DMS153 treated with DMSO at 0.1 percent for 48 hours (cell line): ENCODE measurements at regions not wholly inside any gene's neighbourhood (a gene's known extent, or its start where the extent isn't known, plus 50 kb on each side); places are given as distances from the start of the nearest gene placed in this dataset.
A peak's percentile ranks its signal among the peaks of the same experiment; 100 is the strongest.

Source experiments
- DNase-seq: peaks from one replicate; lab custom pipeline; 2025; ENCODE audit not compliant: unreplicated experiment; lab: John Stamatoyannopoulos, UW

DNA sequence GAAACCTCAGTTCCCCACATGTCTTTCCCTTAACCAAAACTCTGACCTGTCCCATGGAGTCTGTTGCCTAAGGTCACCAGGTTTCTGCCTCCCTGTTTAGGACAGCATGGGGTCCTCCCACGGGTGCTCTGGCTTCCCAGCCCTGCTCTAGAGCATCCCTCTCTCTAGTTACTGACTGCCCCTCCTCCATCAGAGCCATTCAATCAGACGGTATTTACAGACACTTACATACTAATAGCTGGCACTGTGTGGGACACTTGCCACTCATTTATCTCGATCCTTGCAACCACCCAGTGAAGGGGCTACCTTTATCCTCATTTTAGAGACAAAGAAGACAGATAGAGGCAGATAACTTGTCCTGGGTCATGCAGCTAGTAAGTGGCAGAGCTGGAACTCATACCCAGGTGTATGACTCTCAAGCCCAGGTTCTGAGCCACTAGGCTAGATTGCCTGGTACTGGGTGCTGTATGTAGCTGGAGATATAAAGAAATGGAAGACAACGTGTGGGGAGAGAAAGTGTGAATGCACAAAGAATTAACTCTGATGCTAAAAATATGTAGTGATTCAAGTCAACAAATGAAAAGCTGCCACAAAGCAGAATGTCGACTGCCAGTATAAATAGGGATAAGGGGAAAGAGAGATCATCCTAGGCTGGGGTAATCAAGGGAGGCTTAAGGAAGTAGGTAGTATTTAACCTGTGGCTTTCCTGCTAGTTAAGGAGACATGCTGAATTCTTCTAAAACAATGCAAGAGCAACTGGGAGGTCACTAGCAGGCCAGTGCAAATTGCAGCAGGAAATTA is 52.5 kb upstream of the PDE8B start:
- no peak for DNase-seq

DNA sequence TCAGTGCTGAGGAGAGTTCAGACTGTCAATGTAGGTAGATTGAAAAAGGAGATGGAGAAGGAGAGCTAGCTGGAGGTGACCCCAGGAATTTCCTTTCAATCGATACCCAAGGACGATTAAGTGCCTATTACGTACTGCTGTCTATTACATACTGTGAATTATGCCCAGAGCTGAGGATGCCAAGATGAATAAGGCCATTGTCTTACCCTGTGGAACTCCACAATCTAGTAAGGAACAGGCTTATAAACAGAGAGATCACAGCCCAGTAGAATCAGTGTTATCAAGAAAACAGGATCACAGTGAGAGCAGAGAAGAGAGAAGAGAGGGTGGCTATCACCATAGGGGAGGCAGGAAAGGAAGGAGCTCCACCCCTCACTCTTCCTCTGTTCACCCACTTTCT is 54.1 kb upstream of the PDE8B start:
- DNase-seq = no peak

DNA sequence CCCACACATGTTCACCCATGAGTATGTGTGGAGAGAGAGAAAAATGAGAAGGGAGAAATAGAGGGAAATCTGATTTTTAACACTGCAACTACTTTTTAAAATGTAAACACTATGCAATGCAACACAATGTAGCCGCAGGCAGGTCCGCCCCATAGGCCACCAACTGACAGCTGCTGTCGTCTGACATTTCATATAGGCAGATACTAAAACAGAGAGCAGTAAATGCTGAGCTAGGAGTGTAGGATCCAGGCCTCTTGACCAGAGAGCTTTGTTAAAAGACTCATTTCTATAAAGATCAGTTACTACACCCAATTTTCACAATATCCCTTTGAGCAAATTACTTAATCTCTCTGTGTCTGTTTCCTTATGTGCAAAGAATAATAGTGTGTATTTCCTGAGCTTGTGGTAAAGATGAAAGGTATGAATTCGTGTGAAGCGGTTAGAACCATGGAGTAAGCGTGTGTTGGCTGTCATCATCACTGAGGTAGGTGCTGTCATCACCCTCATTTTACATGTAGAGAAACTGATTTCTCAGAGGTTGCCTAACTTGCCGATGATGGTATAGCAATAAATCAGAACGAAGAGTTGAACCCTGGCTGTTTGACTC is 55.2 kb upstream of the PDE8B start:
- DNase-seq = no peak

GRCh38 chr5:77152441-77152840 is 58.0 kb upstream of the PDE8B start:
- DNase-seq = no peak

DNA sequence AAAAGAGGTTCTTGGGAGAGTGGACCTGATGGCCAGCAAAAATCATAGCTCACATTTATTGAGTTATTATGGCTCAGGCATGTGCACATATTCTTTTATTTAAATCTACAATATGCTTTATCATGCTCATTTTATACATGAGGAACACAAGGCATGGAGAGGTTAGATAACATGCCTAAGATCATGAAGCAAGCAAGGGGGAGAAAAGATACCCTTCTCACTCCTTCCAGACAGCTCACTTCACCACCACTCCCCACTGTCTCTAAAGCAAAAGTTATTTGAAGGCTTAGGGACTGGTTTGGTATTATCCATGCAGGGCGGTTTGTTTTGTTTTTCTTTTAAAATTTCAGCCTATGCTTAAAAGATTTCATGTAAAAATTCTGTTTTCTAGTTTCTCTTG is 59.0 kb upstream of the PDE8B start:
- DNase-seq = no peak

- DNase-seq = no peak
Measured at GRCh38 chr5:77146896-77147295, 59.8 kb upstream of the ZBED3 start.

DNA sequence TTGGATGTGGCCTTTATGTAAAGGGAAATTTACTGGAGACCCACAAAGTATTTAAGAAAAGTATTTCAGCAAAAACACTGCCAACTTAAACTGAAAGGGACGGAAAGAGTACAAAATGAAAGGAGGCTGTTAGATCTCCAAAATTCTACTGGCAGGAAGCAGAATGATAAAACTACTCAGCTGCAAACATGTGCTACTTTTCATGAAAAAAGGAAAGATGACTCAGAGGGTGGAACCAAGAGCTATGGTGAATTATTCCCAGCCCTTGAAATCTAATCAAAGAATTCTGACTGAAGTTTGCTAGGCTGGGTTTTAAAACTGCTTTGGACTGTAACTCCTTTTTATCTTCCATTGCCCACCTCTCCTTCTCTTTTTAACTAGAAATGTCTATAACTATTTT is 58.6 kb upstream of the ZBED3 start:
- no peak for DNase-seq

DNA sequence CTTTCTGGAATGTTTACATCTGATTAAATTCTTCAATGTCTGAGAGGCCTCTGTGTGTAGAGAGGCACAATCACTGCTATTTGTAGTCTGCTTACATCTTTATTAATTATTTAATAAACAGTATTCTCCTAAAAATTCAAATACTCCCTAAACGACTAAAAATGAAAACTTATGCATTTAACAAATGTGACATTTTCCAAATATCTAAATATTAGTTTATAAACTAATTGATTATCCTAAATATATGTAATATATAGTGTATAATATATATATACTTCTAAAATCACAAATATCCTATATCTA is 57.7 kb upstream of the ZBED3 start:
- no peak for DNase-seq

DNA sequence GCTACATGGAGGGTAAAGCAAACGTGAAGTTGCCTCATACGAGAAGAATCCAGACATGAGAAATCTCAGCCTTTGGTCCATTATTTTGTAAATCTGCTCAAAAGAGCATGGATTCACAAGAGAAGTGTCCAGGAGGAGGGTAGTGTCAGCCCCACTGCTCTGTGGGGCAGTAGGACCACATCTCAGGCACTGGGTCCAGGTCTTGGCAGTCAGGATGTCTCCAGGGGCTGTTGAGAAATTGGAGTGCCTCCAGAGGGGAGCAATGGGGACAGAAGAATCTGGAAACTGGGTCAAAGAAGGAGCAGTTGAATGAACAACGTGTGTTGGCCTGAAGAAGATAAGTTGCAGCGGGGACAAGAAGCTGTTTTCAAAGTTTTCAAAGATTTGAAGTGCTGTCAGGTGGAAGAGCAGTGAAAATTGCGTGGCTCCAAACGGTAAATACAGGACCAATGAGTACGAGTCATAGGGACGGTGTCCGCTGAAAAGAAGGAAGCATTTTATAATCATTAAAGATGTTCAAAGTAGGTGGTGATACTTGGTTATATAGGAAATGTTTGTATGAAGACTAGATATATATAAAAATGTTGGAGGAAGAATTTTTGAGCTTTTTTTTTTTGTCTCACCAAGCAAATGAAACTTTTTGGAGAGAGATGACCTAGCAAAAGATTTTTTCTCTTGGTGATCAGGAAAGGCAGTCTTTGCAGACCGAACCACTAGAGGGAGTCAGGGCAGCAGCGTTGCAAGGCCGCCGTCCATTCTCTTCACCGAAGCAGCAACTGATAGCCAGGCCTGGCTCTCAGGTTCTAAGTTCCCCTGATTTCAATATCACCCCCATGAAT is 57.1 kb upstream of the ZBED3 start:
- DNase-seq = peak; percentile 33

- no peak for DNase-seq
Measured at GRCh38 chr5:77140350-77140749, 53.3 kb upstream of the ZBED3 start.

GRCh38 chr5:77139001-77139400 is 51.9 kb upstream of the ZBED3 start:
- DNase-seq = no peak
